K562 (cell line): ENCODE measurements at regions not wholly inside any gene's neighbourhood (a gene's known extent, or its start where the extent isn't known, plus 50 kb on each side); places are given as distances from the start of the nearest gene placed in this dataset.

Source experiments
- CREB3L1 ChIP-seq: fragments of 450-650 bp; IDR thresholded peaks from 2 replicates; pipeline ENCODE4 v1.6.1; 2014; ENCODE audit warnings: low read depth, mild to moderate bottlenecking, moderate library complexity, borderline replicate concordance
- CXXC5 ChIP-seq: fragments of 250-450 bp; sonication (Bioruptor Pico); IDR thresholded peaks from 2 replicates; pipeline ENCODE4 v1.8.0; 2022; ENCODE audit warnings: inconsistent platforms, mild to moderate bottlenecking, moderate library complexity
- HDAC3 ChIP-seq: fragments of 450-650 bp; IDR thresholded peaks from 2 replicates; pipeline ENCODE4 v1.6.1; 2018; ENCODE audit warnings: borderline replicate concordance, mild to moderate bottlenecking, moderate library complexity; ENCODE audit not compliant: partially characterized antibody
- L3MBTL2 ChIP-seq: fragments of 450-650 bp; IDR thresholded peaks from 2 replicates; pipeline ENCODE4 v1.6.1; 2016; ENCODE audit warnings: mild to moderate bottlenecking, moderate library complexity
- STAG1 ChIP-seq: sonication (generic); formaldehyde crosslinking; IDR thresholded peaks from 2 replicates; pipeline ENCODE4 v1.5.0; 2020; ENCODE audit warnings: missing genetic modification reagents, borderline replicate concordance
- STAT5B ChIP-seq: fragments of 250-450 bp; sonication (Bioruptor Pico); IDR thresholded peaks from 2 replicates; pipeline ENCODE4 v1.8.0; 2021; ENCODE audit warnings: mild to moderate bottlenecking, inconsistent platforms
- ZBTB40 ChIP-seq, 2 experiments: fragments of 450-650 bp in 1 of 2; sonication (generic) in 1 of 2; formaldehyde crosslinking in 1 of 2; IDR thresholded peaks; 2 replicates each; pipeline versions ENCODE4 v1.7.1 to v1.9.0; 2016 to 2022; ENCODE audit warnings: inconsistent platforms in 1 of 2, mild to moderate bottlenecking in 1 of 2, missing genetic modification reagents in 1 of 2
- ZNF12 ChIP-seq: sonication (generic); formaldehyde crosslinking; IDR thresholded peaks from 2 replicates; pipeline ENCODE4 v1.4.0; 2020; ENCODE audit warnings: mild to moderate bottlenecking, missing genetic modification reagents
- TF ChIP-seq, protein P1 (sequence below), 3 experiments: IDR thresholded peaks in 2 of 3; conservative IDR thresholded peaks in 1 of 3; 2 replicates each; pipeline ENCODE4 v1.5.1; 2011 to 2012; ENCODE audit warnings: low read length in 3 of 3, mild to moderate bottlenecking in 3 of 3, control low read depth in 2 of 3, improper control_type of control experiment in 1 of 3, inconsistent platforms in 1 of 3, low read depth in 1 of 3, mixed read lengths in 1 of 3, moderate library complexity in 1 of 3; ENCODE audit not compliant: insufficient read depth in 2 of 3
- TF ChIP-seq, protein P2 (sequence below): fragments of 450-650 bp; IDR thresholded peaks from 2 replicates; pipeline ENCODE4 v1.6.1; 2018; ENCODE audit not compliant: partially characterized antibody

DNA sequence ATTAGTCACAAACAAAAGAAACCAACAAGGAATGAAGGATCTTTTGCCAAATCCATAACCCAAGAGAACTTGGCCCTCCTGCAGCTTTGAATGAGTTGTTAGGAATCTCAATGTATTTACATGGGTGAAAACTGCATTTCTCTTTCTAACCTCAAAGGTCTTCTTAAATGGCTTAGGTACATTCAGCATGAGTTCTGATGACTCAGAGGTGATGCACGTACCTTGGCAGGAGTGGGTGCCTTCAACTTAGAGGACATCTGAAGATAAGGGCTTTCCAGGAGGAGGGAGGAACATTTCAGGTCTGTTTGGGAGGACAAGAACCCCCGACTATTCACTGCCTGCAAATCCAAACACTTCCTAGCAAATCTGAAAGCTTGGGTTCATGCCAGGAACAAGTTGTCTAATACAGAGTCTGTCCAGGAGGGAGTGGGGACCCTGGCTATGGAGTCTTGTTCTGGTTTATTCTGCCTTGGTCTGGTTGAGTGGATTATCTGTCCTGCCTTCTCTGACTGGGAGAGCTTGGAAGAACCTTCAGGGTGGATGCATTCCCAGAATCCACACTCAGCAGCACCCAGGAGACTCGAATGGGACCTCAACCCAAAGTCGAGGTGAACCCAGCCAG, 65.7 kb downstream of the IRX2 start (continued):
- TF ChIP-seq ZBTB40 (IDR thresholded peaks at IDR 0.05) (no peak), ZBTB40 (CRISPR knock-in tag; IDR thresholded peaks at IDR 0.05) (no peak), STAG1 (CRISPR knock-in tag) (no peak), L3MBTL2 (no peak), CXXC5 (CRISPR knock-in tag) (no peak), ZNF12 (CRISPR knock-in tag) (no peak), STAT5B (no peak), HDAC3 (no peak), CREB3L1 (no peak)
- TF ChIP-seq, protein P1, sequence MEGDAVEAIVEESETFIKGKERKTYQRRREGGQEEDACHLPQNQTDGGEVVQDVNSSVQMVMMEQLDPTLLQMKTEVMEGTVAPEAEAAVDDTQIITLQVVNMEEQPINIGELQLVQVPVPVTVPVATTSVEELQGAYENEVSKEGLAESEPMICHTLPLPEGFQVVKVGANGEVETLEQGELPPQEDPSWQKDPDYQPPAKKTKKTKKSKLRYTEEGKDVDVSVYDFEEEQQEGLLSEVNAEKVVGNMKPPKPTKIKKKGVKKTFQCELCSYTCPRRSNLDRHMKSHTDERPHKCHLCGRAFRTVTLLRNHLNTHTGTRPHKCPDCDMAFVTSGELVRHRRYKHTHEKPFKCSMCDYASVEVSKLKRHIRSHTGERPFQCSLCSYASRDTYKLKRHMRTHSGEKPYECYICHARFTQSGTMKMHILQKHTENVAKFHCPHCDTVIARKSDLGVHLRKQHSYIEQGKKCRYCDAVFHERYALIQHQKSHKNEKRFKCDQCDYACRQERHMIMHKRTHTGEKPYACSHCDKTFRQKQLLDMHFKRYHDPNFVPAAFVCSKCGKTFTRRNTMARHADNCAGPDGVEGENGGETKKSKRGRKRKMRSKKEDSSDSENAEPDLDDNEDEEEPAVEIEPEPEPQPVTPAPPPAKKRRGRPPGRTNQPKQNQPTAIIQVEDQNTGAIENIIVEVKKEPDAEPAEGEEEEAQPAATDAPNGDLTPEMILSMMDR (IDR thresholded peaks at IDR 0.05 in 2 of 3, conservative IDR thresholded peaks at IDR 0.05 in 1 of 3; ENCODE audit: insufficient read depth in 2 of 3, low read depth in 1 of 3, low read length in 3 of 3): no peak
- TF ChIP-seq, protein P2, sequence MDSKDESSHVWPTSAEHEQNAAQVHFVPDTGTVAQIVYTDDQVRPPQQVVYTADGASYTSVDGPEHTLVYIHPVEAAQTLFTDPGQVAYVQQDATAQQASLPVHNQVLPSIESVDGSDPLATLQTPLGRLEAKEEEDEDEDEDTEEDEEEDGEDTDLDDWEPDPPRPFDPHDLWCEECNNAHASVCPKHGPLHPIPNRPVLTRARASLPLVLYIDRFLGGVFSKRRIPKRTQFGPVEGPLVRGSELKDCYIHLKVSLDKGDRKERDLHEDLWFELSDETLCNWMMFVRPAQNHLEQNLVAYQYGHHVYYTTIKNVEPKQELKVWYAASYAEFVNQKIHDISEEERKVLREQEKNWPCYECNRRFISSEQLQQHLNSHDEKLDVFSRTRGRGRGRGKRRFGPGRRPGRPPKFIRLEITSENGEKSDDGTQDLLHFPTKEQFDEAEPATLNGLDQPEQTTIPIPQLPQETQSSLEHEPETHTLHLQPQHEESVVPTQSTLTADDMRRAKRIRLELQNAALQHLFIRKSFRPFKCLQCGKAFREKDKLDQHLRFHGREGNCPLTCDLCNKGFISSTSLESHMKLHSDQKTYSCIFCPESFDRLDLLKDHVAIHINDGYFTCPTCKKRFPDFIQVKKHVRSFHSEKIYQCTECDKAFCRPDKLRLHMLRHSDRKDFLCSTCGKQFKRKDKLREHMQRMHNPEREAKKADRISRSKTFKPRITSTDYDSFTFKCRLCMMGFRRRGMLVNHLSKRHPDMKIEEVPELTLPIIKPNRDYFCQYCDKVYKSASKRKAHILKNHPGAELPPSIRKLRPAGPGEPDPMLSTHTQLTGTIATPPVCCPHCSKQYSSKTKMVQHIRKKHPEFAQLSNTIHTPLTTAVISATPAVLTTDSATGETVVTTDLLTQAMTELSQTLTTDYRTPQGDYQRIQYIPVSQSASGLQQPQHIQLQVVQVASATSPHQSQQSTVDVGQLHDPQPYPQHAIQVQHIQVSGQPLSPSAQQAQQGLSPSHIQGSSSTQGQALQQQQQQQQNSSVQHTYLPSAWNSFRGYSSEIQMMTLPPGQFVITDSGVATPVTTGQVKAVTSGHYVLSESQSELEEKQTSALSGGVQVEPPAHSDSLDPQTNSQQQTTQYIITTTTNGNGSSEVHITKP: no peak
